Mucosa of descending colon (tissue), 3 donors: ENCODE measurements at regions not wholly inside any gene's neighbourhood (a gene's known extent, or its start where the extent isn't known, plus 50 kb on each side); places are given as distances from the start of the nearest gene placed in this dataset.
"Not testable (repeated sequence)": the region's sequence is repeated elsewhere in the genome, so short reads cannot be mapped to it uniquely, and the experiment has no call there.

Experiments
- ATAC-seq: fragments of 200-7000 bp; cut with Tn5 transposase; one replicate; pipeline ENCODE4 v1.9.1; 2020; ENCODE audit warnings: mild to moderate bottlenecking, moderate library complexity
- DNase-seq, 3 donors: peaks; one replicate each; pipeline ENCODE4 v3.0.0-alpha.2; 2020
- H3K36me3 ChIP-seq: fragments of 200-600 bp; one replicate; pipeline ENCODE4 v1.8.0; 2021; ENCODE audit warnings: low read depth, mild to moderate bottlenecking
- H3K4me1 ChIP-seq: fragments of 200-600 bp; one replicate; pipeline ENCODE4 v1.8.0; 2021; ENCODE audit warnings: low read depth, mild to moderate bottlenecking
- H3K4me3 ChIP-seq: fragments of 200-600 bp; one replicate; pipeline ENCODE4 v1.8.0; 2021; ENCODE audit warnings: mild to moderate bottlenecking
- H3K9me3 ChIP-seq: fragments of 200-600 bp; one replicate; pipeline ENCODE4 v1.8.0; 2021; ENCODE audit warnings: mild to moderate bottlenecking
- CTCF ChIP-seq: fragments of 200-600 bp; IDR thresholded peaks from one replicate; pipeline ENCODE4 v1.8.0; 2022; ENCODE audit warnings: antibody characterized with exemption, mild to moderate bottlenecking
- intact Hi-C, 2 donors: fragments of 100-400 bp; cut with DNase I in 1 of 2; cut with micrococcal nuclease in 1 of 2; formaldehyde crosslinking; loops; one replicate each; pipeline versions ENCODE4 v1.11.0 to v1.11.1; 2022; cut with DNase I, micrococcal nuclease
- donor health status: DM: no; HTN: no; CAD: no; lungs with moderate emphysema.
- donor health status: DM: no; HTN: no; CAD: no.
- donor health status: DM: no; HTN: yes; CAD: no.

- H3K4me1 ChIP-seq, result no peaks in the 10 kb centered on the region
- intact Hi-C loops, result no loop called here
Measured at GRCh38 chr4:189806506-189806905, 134.2 kb upstream of the FRG1 start.

GRCh38 chr4:189807031-189807430, 133.6 kb upstream of the FRG1 start:
- Histone ChIP-seq H3K4me3 (no peak overlapping the region), H3K9me3 (peaks cover 22% of the 10 kb centered on the region), H3K4me1 (no peaks in the 10 kb centered on the region), H3K36me3 (no peaks in the 10 kb centered on the region)
- TF ChIP-seq CTCF, result no peak
- no peak for DNase-seq
- intact Hi-C loops, result no loop called here
- no peak for ATAC-seq

More at GRCh38 chr4:189806506-189806905, 134.2 kb upstream of the FRG1 start:
- Histone ChIP-seq H3K4me3 (no peak overlapping the region), H3K36me3 (no peaks in the 10 kb centered on the region), H3K9me3 (peaks cover 19% of the 10 kb centered on the region)
- no peak for ATAC-seq
- no peak for DNase-seq
- no peak for TF ChIP-seq CTCF

GRCh38 chr4:189809241-189809735, 131.4 kb upstream of the FRG1 start:
- no peak for TF ChIP-seq CTCF
- intact Hi-C loops, result no loop called here
- Histone ChIP-seq H3K4me3 (no peak overlapping the region), H3K36me3 (no peaks in the 10 kb centered on the region), H3K9me3 (peaks cover 22% of the 10 kb centered on the region), H3K4me1 (no peaks in the 10 kb centered on the region)
- ATAC-seq (no peak), DNase-seq (no peak)

GRCh38 chr4:189809839-189810238, 130.8 kb upstream of the FRG1 start:
- no peak for DNase-seq
- no peak overlapping the region for H3K4me3 ChIP-seq
- no peaks in the 10 kb centered on the region for H3K4me1 ChIP-seq
- ATAC-seq, result no peak
- H3K9me3 ChIP-seq, result peaks cover 22% of the 10 kb centered on the region
- intact Hi-C loops, result no loop called here
- H3K36me3 ChIP-seq, result no peaks in the 10 kb centered on the region
- no peak for TF ChIP-seq CTCF

GRCh38 chr4:189810318-189811181, 130.1 kb upstream of the FRG1 start:
- intact Hi-C loops, H3K36me3 ChIP-seq, H3K4me1 ChIP-seq, H3K4me3 ChIP-seq: not testable (repeated sequence)
- H3K9me3 ChIP-seq, result peaks cover 22% of the 10 kb centered on the region
- DNase-seq (peak; percentile 9 to 64 (median 48)), ATAC-seq (peak; percentile 42)

GRCh38 chr4:189815404-189816192, 125.1 kb upstream of the FRG1 start:
- DNase-seq, result no peak
- no peak overlapping the region for H3K4me3 ChIP-seq
- intact Hi-C loops, result no loop called here
- peaks cover 6% of the 10 kb centered on the region for H3K9me3 ChIP-seq
- TF ChIP-seq CTCF, result no peak
- ATAC-seq, result no peak
- no peaks in the 10 kb centered on the region for H3K36me3 ChIP-seq
- H3K4me1 ChIP-seq, result no peaks in the 10 kb centered on the region
